Ishikawa (cell line): ENCODE measurements at regions not wholly inside any gene's neighbourhood (a gene's known extent, or its start where the extent isn't known, plus 50 kb on each side); places are given as distances from the start of the nearest gene placed in this dataset.

Experiments used
- CEBPB ChIP-seq: IDR thresholded peaks from 2 replicates; pipeline ENCODE4 v1.6.1; 2012
- CREB1 ChIP-seq: IDR thresholded peaks from 2 replicates; pipeline ENCODE4 v1.6.1; 2012; ENCODE audit warnings: low read depth
- EGR1 ChIP-seq: IDR thresholded peaks from 2 replicates; pipeline ENCODE4 v1.6.1; 2012
- EP300 ChIP-seq: IDR thresholded peaks from 2 replicates; pipeline ENCODE4 v1.6.1; 2012; ENCODE audit warnings: borderline replicate concordance
- FOXM1 ChIP-seq: IDR thresholded peaks from 2 replicates; pipeline ENCODE4 v1.6.1; 2012; ENCODE audit warnings: low read depth, borderline replicate concordance
- RAD21 ChIP-seq: IDR thresholded peaks from 2 replicates; pipeline ENCODE4 v1.6.1; 2012; ENCODE audit warnings: low read depth
- TAF1 ChIP-seq: IDR thresholded peaks from 2 replicates; pipeline ENCODE4 v1.6.1; 2012; ENCODE audit warnings: low read depth, mild to moderate bottlenecking
- ZBTB7A ChIP-seq: IDR thresholded peaks from 2 replicates; pipeline ENCODE4 v1.6.1; 2012; ENCODE audit warnings: low read depth
- TF ChIP-seq, protein P1 (sequence below): IDR thresholded peaks from 2 replicates; pipeline ENCODE4 v1.6.1; 2012; ENCODE audit warnings: low read depth, mild to moderate bottlenecking
- TF ChIP-seq, protein P2 (sequence below): IDR thresholded peaks from 2 replicates; pipeline ENCODE4 v1.6.1; 2012

DNA sequence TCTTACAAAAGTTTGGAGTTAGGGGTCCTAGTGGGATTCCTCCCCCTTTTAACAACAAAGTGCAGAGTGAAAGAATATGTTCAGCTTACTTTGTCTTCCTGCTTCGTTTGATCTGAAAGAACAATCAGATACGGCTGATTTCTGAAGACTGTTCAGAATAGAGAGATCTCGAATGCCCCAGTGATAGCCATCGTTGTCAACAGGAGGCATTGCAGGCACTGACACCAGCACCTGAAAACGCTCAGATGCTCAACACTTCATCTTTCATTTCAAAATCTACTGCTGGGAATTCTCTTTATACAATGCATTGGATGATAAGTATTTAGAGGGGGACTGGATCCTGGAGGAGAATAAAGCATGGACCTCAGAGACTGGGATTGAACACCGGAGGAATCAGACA lies 186.3 kb upstream of the TENM3 start:
- TF ChIP-seq CEBPB (no peak), CREB1 (no peak), EP300 (no peak), RAD21 (no peak), FOXM1 (no peak), TAF1 (no peak), EGR1 (no peak), ZBTB7A (no peak)
- TF ChIP-seq, protein P1, sequence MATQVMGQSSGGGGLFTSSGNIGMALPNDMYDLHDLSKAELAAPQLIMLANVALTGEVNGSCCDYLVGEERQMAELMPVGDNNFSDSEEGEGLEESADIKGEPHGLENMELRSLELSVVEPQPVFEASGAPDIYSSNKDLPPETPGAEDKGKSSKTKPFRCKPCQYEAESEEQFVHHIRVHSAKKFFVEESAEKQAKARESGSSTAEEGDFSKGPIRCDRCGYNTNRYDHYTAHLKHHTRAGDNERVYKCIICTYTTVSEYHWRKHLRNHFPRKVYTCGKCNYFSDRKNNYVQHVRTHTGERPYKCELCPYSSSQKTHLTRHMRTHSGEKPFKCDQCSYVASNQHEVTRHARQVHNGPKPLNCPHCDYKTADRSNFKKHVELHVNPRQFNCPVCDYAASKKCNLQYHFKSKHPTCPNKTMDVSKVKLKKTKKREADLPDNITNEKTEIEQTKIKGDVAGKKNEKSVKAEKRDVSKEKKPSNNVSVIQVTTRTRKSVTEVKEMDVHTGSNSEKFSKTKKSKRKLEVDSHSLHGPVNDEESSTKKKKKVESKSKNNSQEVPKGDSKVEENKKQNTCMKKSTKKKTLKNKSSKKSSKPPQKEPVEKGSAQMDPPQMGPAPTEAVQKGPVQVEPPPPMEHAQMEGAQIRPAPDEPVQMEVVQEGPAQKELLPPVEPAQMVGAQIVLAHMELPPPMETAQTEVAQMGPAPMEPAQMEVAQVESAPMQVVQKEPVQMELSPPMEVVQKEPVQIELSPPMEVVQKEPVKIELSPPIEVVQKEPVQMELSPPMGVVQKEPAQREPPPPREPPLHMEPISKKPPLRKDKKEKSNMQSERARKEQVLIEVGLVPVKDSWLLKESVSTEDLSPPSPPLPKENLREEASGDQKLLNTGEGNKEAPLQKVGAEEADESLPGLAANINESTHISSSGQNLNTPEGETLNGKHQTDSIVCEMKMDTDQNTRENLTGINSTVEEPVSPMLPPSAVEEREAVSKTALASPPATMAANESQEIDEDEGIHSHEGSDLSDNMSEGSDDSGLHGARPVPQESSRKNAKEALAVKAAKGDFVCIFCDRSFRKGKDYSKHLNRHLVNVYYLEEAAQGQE: no peak
- TF ChIP-seq, protein P2, sequence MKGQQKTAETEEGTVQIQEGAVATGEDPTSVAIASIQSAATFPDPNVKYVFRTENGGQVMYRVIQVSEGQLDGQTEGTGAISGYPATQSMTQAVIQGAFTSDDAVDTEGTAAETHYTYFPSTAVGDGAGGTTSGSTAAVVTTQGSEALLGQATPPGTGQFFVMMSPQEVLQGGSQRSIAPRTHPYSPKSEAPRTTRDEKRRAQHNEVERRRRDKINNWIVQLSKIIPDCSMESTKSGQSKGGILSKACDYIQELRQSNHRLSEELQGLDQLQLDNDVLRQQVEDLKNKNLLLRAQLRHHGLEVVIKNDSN: no peak
